ENCODE measurements at regions not wholly inside any gene's neighbourhood (a gene's known extent, or its start where the extent isn't known, plus 50 kb on each side); places are given as distances from the start of the nearest gene placed in this dataset.

DNA sequence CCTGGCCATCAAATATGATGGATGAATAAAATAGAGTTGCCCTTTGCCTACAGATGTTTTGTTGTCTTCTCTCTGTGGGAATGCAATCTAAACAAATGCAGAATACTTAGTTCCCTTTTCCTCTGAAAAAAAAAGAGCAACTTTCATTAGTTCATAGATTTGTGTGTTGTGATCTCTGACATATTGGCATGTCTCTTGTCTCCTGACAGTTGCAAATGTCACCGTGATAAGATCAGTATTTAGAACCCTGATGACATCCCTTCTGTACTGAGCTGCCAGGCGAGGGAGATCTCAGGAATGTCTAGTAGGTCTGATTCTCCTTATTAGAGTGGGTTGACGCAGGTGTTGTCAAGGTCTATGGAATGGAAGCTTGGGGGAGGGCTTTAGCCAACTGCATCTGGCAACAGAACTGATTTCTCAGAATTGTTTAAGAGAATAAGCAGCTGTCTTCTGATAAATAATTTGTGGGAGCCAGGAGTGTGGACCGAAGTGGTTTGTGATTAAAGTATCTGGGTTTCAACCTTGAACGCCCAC lies 130.4 kb downstream of the GALR1 start:
- Mint-ChIP-seq H3K27me3 (ENCODE audit: low read depth in 3 of 3) (peaks cover 8 to 11% (median 8%) of the 10 kb centered on the region in 3 donors), H3K4me3 (no peak overlapping the region), H3K9me3 (peaks cover 0 to 4% (median 0%) of the 10 kb centered on the region in 7 donors), H3K36me3 (no peaks in the 10 kb centered on the region), H3K4me1 (no peaks in the 10 kb centered on the region), H3K27ac (no peak overlapping the region)
- TF ChIP-seq CTCF (IDR thresholded peaks at IDR 0.05) = no peak
- Histone ChIP-seq H3K9ac (ENCODE audit: insufficient read depth, low read length, poor library complexity, severe bottlenecking) (no peak overlapping the region), H3K79me2 (ENCODE audit: insufficient read depth, low read length) (no peaks in the 10 kb centered on the region), H3K27me3 (ENCODE audit: control insufficient read depth in 2 of 2, insufficient read depth in 2 of 2, low read length in 2 of 2) (no peaks in the 10 kb centered on the region), H4K20me1 (ENCODE audit: insufficient read depth, low read length) (no peaks in the 10 kb centered on the region), H3K4me1 (ENCODE audit: control insufficient read depth in 1 of 2, insufficient read depth in 2 of 2, low read length in 2 of 2) (no peaks in the 10 kb centered on the region), H3K27ac (ENCODE audit: low read depth in 1 of 2, low read length in 2 of 2) (no peak overlapping the region), H3K4me2 (replicated peaks; ENCODE audit: extremely low read depth, low read length, poor library complexity, severe bottlenecking) (no peak overlapping the region), H3K9me3 (replicated peaks in 1 of 2; ENCODE audit: control insufficient read depth in 1 of 2, insufficient read depth in 1 of 2, low read length in 2 of 2) (no peaks in the 10 kb centered on the region), H3K36me3 (replicated peaks in 1 of 2; ENCODE audit: control insufficient read depth in 1 of 2, insufficient read depth in 2 of 2, low read length in 2 of 2) (no peaks in the 10 kb centered on the region), H3K4me3 (replicated peaks in 1 of 3; ENCODE audit: low read depth in 2 of 3, low read length in 3 of 3) (no peak overlapping the region), H2AFZ (ENCODE audit: insufficient read depth, low read depth, low read length, poor library complexity, severe bottlenecking) (no peak overlapping the region)
- intact Hi-C loops (cut with micrococcal nuclease) = no loop called here
- whole genome bisulfite sequencing (ENCODE audit: insufficient coverage) = 90% methylated on average over 3 of the region's 5 CpGs
- no peak for DNase-seq

GRCh38 chr18:77380695-77381094 lies 131.0 kb downstream of the GALR1 start:
- no peak overlapping the region for H3K4me3 ChIP-seq (replicated peaks in 1 of 3; ENCODE audit: low read depth in 2 of 3, low read length in 3 of 3)
- Mint-ChIP-seq H3K9me3 (peaks cover 0 to 4% (median 0%) of the 10 kb centered on the region in 7 donors), H3K27ac (no peak overlapping the region), H3K4me1 (no peaks in the 10 kb centered on the region), H3K27me3 (ENCODE audit: low read depth in 3 of 3) (peaks cover 8 to 14% (median 10%) of the 10 kb centered on the region in 3 donors), H3K4me3 (no peak overlapping the region), H3K36me3 (no peaks in the 10 kb centered on the region)
- no peaks in the 10 kb centered on the region for H3K4me1 ChIP-seq (ENCODE audit: control insufficient read depth in 1 of 2, insufficient read depth in 2 of 2, low read length in 2 of 2)
- H3K27ac ChIP-seq (ENCODE audit: low read depth in 1 of 2, low read length in 2 of 2) = no peak overlapping the region
- H3K9me3 ChIP-seq (replicated peaks in 1 of 2; ENCODE audit: control insufficient read depth in 1 of 2, insufficient read depth in 1 of 2, low read length in 2 of 2) = no peaks in the 10 kb centered on the region
- H3K4me2 ChIP-seq (replicated peaks; ENCODE audit: extremely low read depth, low read length, poor library complexity, severe bottlenecking) = no peak overlapping the region
- H3K9ac ChIP-seq (ENCODE audit: insufficient read depth, low read length, poor library complexity, severe bottlenecking) = no peak overlapping the region
- no peak for TF ChIP-seq CTCF (IDR thresholded peaks at IDR 0.05)
- no peak overlapping the region for H2AFZ ChIP-seq (ENCODE audit: insufficient read depth, low read depth, low read length, poor library complexity, severe bottlenecking)
- no CpG with 5 or more reads among the region's 5 CpGs for WGBS (ENCODE audit: insufficient coverage)
- H3K36me3 ChIP-seq (replicated peaks in 1 of 2; ENCODE audit: control insufficient read depth in 1 of 2, insufficient read depth in 2 of 2, low read length in 2 of 2) = no peaks in the 10 kb centered on the region
- H4K20me1 ChIP-seq (ENCODE audit: insufficient read depth, low read length) = no peaks in the 10 kb centered on the region
- no peaks in the 10 kb centered on the region for H3K27me3 ChIP-seq (ENCODE audit: control insufficient read depth in 2 of 2, insufficient read depth in 2 of 2, low read length in 2 of 2)
- DNase-seq = no peak
- intact Hi-C loops (cut with micrococcal nuclease) = no loop called here
- H3K79me2 ChIP-seq (ENCODE audit: insufficient read depth, low read length) = no peaks in the 10 kb centered on the region
